Large intestine (tissue), 3 donors: ENCODE measurements at regions not wholly inside any gene's neighbourhood (a gene's known extent, or its start where the extent isn't known, plus 50 kb on each side); places are given as distances from the start of the nearest gene placed in this dataset.

Source experiments
- DNase-seq, 2 donors: peaks; one replicate each; pipeline versions ENCODE4 v3.0.0 to v3.0.0-alpha.2; 2013
- H3K27ac ChIP-seq: one replicate; pipeline ENCODE4 v1.5.1; 2013; ENCODE audit warnings: low read length
- H3K27me3 ChIP-seq: 2 replicates; pipeline ENCODE4 v1.6.1; 2013; ENCODE audit warnings: low read length; ENCODE audit not compliant: control insufficient read depth, insufficient read depth
- H3K36me3 ChIP-seq: 2 replicates; pipeline ENCODE4 v1.6.1; 2013; ENCODE audit warnings: low read length; ENCODE audit not compliant: control insufficient read depth, insufficient read depth
- H3K4me1 ChIP-seq: one replicate; pipeline ENCODE4 v1.6.1; 2013; ENCODE audit warnings: low read length; ENCODE audit not compliant: control insufficient read depth, insufficient read depth
- H3K4me3 ChIP-seq: one replicate; pipeline ENCODE4 v1.5.1; 2013; ENCODE audit warnings: low read length
- H3K9me3 ChIP-seq: one replicate; pipeline ENCODE4 v1.6.1; 2013; ENCODE audit warnings: mild to moderate bottlenecking, low read depth, low read length, moderate library complexity; ENCODE audit not compliant: control insufficient read depth
- WGBS: methylation state at CpG from one replicate; pipeline ENCODE4 v1.1.5; 2013; ENCODE audit warnings: low lambda C conversion rate; ENCODE audit not compliant: insufficient coverage; 5-methylcytosine and 5-hydroxymethylcytosine counted together

GRCh38 chr14:38074754-38075153, 132.9 kb upstream of the SSTR1 start:
- no peaks in the 10 kb centered on the region for H3K36me3 ChIP-seq
- H3K27ac ChIP-seq, result no peak overlapping the region
- H3K4me3 ChIP-seq, result no peak overlapping the region
- no peak for DNase-seq
- no peaks in the 10 kb centered on the region for H3K27me3 ChIP-seq
- H3K9me3 ChIP-seq, result no peaks in the 10 kb centered on the region
- WGBS, result no CpG with 5 or more reads among the region's 2 CpGs
- H3K4me1 ChIP-seq, result peaks cover 11% of the 10 kb centered on the region

- Histone ChIP-seq H3K27me3 (no peaks in the 10 kb centered on the region), H3K4me3 (no peak overlapping the region), H3K9me3 (no peaks in the 10 kb centered on the region), H3K4me1 (peaks cover 11% of the 10 kb centered on the region), H3K36me3 (no peaks in the 10 kb centered on the region), H3K27ac (no peak overlapping the region)
- WGBS, result no CpG with 5 or more reads among the region's 3 CpGs
- peak in 1 of 2 donors; percentile 11 for DNase-seq
Measured at GRCh38 chr14:38078393-38078792, 129.3 kb upstream of the SSTR1 start.

- DNase-seq, result peak; percentile 22 to 33
- H3K27me3 ChIP-seq, result no peaks in the 10 kb centered on the region
- no peaks in the 10 kb centered on the region for H3K9me3 ChIP-seq
- no peak overlapping the region for H3K4me3 ChIP-seq
- WGBS, result 18% methylated on average over 1 of the region's 1 CpG
- H3K27ac ChIP-seq, result no peak overlapping the region
- no peaks in the 10 kb centered on the region for H3K36me3 ChIP-seq
- peaks cover 11% of the 10 kb centered on the region for H3K4me1 ChIP-seq
Measured at GRCh38 chr14:38079268-38079667, 128.4 kb upstream of the SSTR1 start.

- no peak overlapping the region for H3K27ac ChIP-seq
- H3K36me3 ChIP-seq, result no peaks in the 10 kb centered on the region
- H3K9me3 ChIP-seq, result no peaks in the 10 kb centered on the region
- peaks cover 11% of the 10 kb centered on the region for H3K4me1 ChIP-seq
- no peak for DNase-seq
- WGBS, result 50% methylated on average over 1 of the region's 1 CpG
- H3K4me3 ChIP-seq, result no peak overlapping the region
- no peaks in the 10 kb centered on the region for H3K27me3 ChIP-seq
Measured at GRCh38 chr14:38079886-38080285, 127.8 kb upstream of the SSTR1 start.

GRCh38 chr14:38080696-38081095, 127.0 kb upstream of the SSTR1 start:
- H3K27me3 ChIP-seq, result no peaks in the 10 kb centered on the region
- no peak overlapping the region for H3K27ac ChIP-seq
- no peak overlapping the region for H3K4me3 ChIP-seq
- H3K4me1 ChIP-seq, result peaks cover 11% of the 10 kb centered on the region
- no peaks in the 10 kb centered on the region for H3K36me3 ChIP-seq
- peak in 1 of 2 donors; percentile 5 for DNase-seq
- no CpG with 5 or more reads among the region's 2 CpGs for WGBS
- no peaks in the 10 kb centered on the region for H3K9me3 ChIP-seq

GRCh38 chr14:38083039-38083438, 124.7 kb upstream of the SSTR1 start:
- Histone ChIP-seq H3K36me3 (no peaks in the 10 kb centered on the region), H3K4me1 (peaks cover 9% of the 10 kb centered on the region), H3K27ac (no peak overlapping the region), H3K4me3 (no peak overlapping the region), H3K27me3 (no peaks in the 10 kb centered on the region), H3K9me3 (no peaks in the 10 kb centered on the region)
- DNase-seq, result no peak
- 100% methylated on average over 1 of the region's 1 CpG for WGBS

- Histone ChIP-seq H3K27ac (no peak overlapping the region), H3K27me3 (no peaks in the 10 kb centered on the region), H3K9me3 (peaks cover 1% of the 10 kb centered on the region), H3K4me3 (no peak overlapping the region), H3K4me1 (no peaks in the 10 kb centered on the region), H3K36me3 (no peaks in the 10 kb centered on the region)
- WGBS, result 90% methylated on average over 2 of the region's 3 CpGs
- DNase-seq, result no peak
Measured at GRCh38 chr14:38089123-38089522, 118.6 kb upstream of the SSTR1 start.

- H3K36me3 ChIP-seq, result no peaks in the 10 kb centered on the region
- no peak for DNase-seq
- H3K27me3 ChIP-seq, result no peaks in the 10 kb centered on the region
- no peaks in the 10 kb centered on the region for H3K4me1 ChIP-seq
- no CpG with 5 or more reads among the region's 3 CpGs for WGBS
- peaks cover 5% of the 10 kb centered on the region for H3K9me3 ChIP-seq
- H3K4me3 ChIP-seq, result no peak overlapping the region
- H3K27ac ChIP-seq, result no peak overlapping the region
Measured at GRCh38 chr14:38090506-38090905, 117.2 kb upstream of the SSTR1 start.

DNA sequence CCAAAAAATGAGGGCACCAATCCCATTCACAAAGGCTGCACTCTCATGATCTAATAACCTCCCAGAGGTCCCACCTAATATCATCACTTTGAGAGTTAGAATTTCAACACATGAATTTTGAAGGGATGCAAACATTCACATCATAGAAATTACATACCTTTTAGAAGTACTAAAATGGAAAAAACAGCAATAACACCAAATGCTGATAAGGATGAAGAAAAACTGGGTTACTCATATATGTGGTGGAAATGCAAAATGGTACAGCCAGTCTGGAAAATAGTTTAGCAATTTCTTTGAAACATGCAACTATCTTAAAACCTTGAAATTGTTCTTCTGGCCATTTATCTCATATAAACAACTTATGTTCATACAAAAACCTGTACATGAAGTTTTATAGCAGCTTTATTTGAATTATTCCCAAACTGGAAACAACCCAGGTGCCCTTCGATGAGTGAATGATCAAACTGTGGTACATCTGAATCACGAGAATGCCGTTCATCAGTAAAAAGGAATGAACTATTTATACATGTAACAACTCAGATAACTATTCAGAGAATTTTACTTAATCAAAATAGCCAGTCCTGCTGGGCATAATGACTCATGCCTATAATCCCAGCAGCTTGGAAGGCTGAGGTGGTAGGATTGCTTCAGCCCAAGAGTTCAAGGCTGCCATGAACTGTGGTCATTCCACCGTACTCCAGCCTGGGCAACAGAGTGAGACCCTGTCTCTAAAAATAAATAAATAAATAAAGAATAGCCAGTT, 109.4 kb upstream of the SSTR1 start:
- no CpG with 5 or more reads among the region's 4 CpGs for WGBS
- peaks cover 5% of the 10 kb centered on the region for H3K9me3 ChIP-seq

DNA sequence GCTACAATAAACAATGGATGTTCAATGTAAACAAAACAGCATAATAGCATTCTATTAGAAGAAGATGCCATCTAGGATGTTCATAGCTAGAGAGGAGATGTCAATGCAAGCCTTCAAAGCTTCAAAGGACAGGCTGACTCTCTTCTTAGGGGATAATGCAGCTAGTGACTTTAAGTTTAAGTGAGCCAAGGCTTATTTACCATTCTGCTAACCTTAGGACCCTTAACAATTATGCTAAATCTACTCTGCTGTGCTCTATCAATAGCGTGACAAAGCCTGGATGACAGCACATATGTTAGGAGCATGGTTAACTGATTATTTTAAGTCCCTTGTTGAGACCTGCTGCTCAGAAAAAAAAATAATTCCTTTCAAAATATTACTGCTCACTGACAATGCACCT, 106.0 kb upstream of the SSTR1 start:
- H3K9me3 ChIP-seq, result no peaks in the 10 kb centered on the region

More for the DNA sequence above, 109.4 kb upstream of the SSTR1 start:
- no peaks in the 10 kb centered on the region for H3K36me3 ChIP-seq
- DNase-seq, result no peak
- no peak overlapping the region for H3K27ac ChIP-seq
- no peaks in the 10 kb centered on the region for H3K4me1 ChIP-seq
- no peaks in the 10 kb centered on the region for H3K27me3 ChIP-seq
- no peak overlapping the region for H3K4me3 ChIP-seq

More for the DNA sequence above, 106.0 kb upstream of the SSTR1 start:
- H3K36me3 ChIP-seq, result no peaks in the 10 kb centered on the region
- H3K4me1 ChIP-seq, result no peaks in the 10 kb centered on the region
- no peak for DNase-seq
- no peak overlapping the region for H3K27ac ChIP-seq
- H3K27me3 ChIP-seq, result no peaks in the 10 kb centered on the region
- no peak overlapping the region for H3K4me3 ChIP-seq
- WGBS, result no CpG with 5 or more reads among the region's 1 CpG
